M059J (cell line): ENCODE measurements at regions not wholly inside any gene's neighbourhood (a gene's known extent, or its start where the extent isn't known, plus 50 kb on each side); places are given as distances from the start of the nearest gene placed in this dataset.
A peak's percentile ranks its signal among the peaks of the same experiment; 100 is the strongest.
"Not testable (repeated sequence)": the region's sequence is repeated elsewhere in the genome, so short reads cannot be mapped to it uniquely, and the experiment has no call there.

ENCODE experiments used
- DNase-seq: peaks from one replicate; pipeline ENCODE4 v3.0.0-alpha.2; 2012; ENCODE audit warnings: low read depth

GRCh38 chr4:149870008-149870407 lies 54.4 kb upstream of the IQCM start:
- DNase-seq = no peak

- DNase-seq = no peak
Observed at GRCh38 chr4:149881744-149882143, 66.1 kb upstream of the IQCM start.

GRCh38 chr4:149882251-149882650 lies 66.6 kb upstream of the IQCM start:
- DNase-seq = no peak

GRCh38 chr4:149884046-149884445 lies 68.4 kb upstream of the IQCM start:
- peak; percentile 31 for DNase-seq

- DNase-seq = no peak
Observed at GRCh38 chr4:149884529-149885181, 69.0 kb upstream of the IQCM start.

- DNase-seq = peak; percentile 76
Observed at GRCh38 chr4:149885896-149886295, 70.3 kb upstream of the IQCM start.

- DNase-seq = peak; percentile 46
Observed at GRCh38 chr4:149886786-149887490, 71.3 kb upstream of the IQCM start.

- DNase-seq = no peak
Observed at GRCh38 chr4:149889991-149890390, 74.3 kb upstream of the IQCM start.

GRCh38 chr4:149890531-149890930 lies 74.9 kb upstream of the IQCM start:
- DNase-seq = no peak

GRCh38 chr4:149891426-149891825 lies 75.8 kb upstream of the IQCM start:
- peak; percentile 7 for DNase-seq

GRCh38 chr4:149896432-149896831 lies 80.8 kb upstream of the IQCM start:
- peak; percentile 64 for DNase-seq

GRCh38 chr4:149897783-149898182 lies 82.1 kb upstream of the IQCM start:
- peak; percentile 21 for DNase-seq

GRCh38 chr4:149901128-149901527 lies 85.5 kb upstream of the IQCM start:
- DNase-seq = no peak

- no peak for DNase-seq
Observed at GRCh38 chr4:149902242-149902641, 86.6 kb upstream of the IQCM start.

- DNase-seq = no peak
Observed at GRCh38 chr4:149910177-149910576, 94.5 kb upstream of the IQCM start.

- no peak for DNase-seq
Observed at GRCh38 chr4:149910604-149911350, 95.1 kb upstream of the IQCM start.

- no peak for DNase-seq
Observed at GRCh38 chr4:149911354-149911753, 95.7 kb upstream of the IQCM start.

GRCh38 chr4:149912000-149912399 lies 96.4 kb upstream of the IQCM start:
- no peak for DNase-seq

GRCh38 chr4:149914119-149915115 lies 98.8 kb upstream of the IQCM start:
- DNase-seq = peak; percentile 46

- not testable (repeated sequence) for DNase-seq
Observed at GRCh38 chr4:149915735-149916134, 100.1 kb upstream of the IQCM start.

GRCh38 chr4:149923736-149924135 lies 108.1 kb upstream of the IQCM start:
- DNase-seq = no peak

GRCh38 chr4:149927514-149927913 lies 111.9 kb upstream of the IQCM start:
- DNase-seq = no peak
